WTC11 (cell line): ENCODE measurements at regions not wholly inside any gene's neighbourhood (a gene's known extent, or its start where the extent isn't known, plus 50 kb on each side); places are given as distances from the start of the nearest gene placed in this dataset.

ENCODE experiments used
- CTCF ChIP-seq: fragments of 200-600 bp; IDR thresholded peaks from 2 replicates; pipeline ENCODE4 v1.8.0; 2022; ENCODE audit warnings: antibody characterized with exemption
- MAX ChIP-seq: sonication (generic); formaldehyde crosslinking; IDR thresholded peaks from 2 replicates; pipeline ENCODE4 v1.8.0; 2022; ENCODE audit warnings: mild to moderate bottlenecking, missing genetic modification reagents
- USF2 ChIP-seq: sonication (generic); formaldehyde crosslinking; IDR thresholded peaks from 2 replicates; pipeline ENCODE4 v1.8.1; 2023; ENCODE audit warnings: mild to moderate bottlenecking, missing genetic modification reagents, moderate library complexity
- ZNF317 ChIP-seq: sonication (generic); formaldehyde crosslinking; IDR thresholded peaks from 2 replicates; pipeline ENCODE4 v1.8.1; 2023; ENCODE audit warnings: low read depth, mild to moderate bottlenecking, moderate library complexity, missing genetic modification reagents, borderline replicate concordance

- no peak for TF ChIP-seq MAX (CRISPR knock-in tag)
- no peak for TF ChIP-seq CTCF
- TF ChIP-seq USF2 (CRISPR knock-in tag), result peak; percentile 78
- TF ChIP-seq ZNF317 (CRISPR knock-in tag), result no peak
Measured at GRCh38 chr4:179040259-179040658, 1598.0 kb upstream of the AGA start.
